KMS-11 (cell line): ENCODE measurements at regions not wholly inside any gene's neighbourhood (a gene's known extent, or its start where the extent isn't known, plus 50 kb on each side); places are given as distances from the start of the nearest gene placed in this dataset.

Source experiments
- H2AFZ ChIP-seq: fragments of 200-600 bp; sonication (generic); 2 replicates; pipeline ENCODE4 v1.6.1; 2016; ENCODE audit warnings: antibody characterized with exemption, mixed run types, low read depth
- H3K27ac ChIP-seq: fragments of 200-600 bp; sonication (generic); 2 replicates; pipeline ENCODE4 v1.6.1; 2016; ENCODE audit warnings: mild to moderate bottlenecking, mixed run types
- H3K27me3 ChIP-seq: fragments of 200-600 bp; sonication (generic); 2 replicates; pipeline ENCODE4 v1.6.1; 2017; ENCODE audit warnings: mild to moderate bottlenecking, low read depth, mixed run types, moderate library complexity; ENCODE audit not compliant: insufficient read depth
- H3K36me3 ChIP-seq: fragments of 200-600 bp; sonication (generic); 2 replicates; pipeline ENCODE4 v1.6.1; 2017; ENCODE audit warnings: mild to moderate bottlenecking, mixed run types; ENCODE audit not compliant: insufficient read depth
- H3K4me1 ChIP-seq: fragments of 200-600 bp; sonication (generic); 2 replicates; pipeline ENCODE4 v1.6.1; 2016; ENCODE audit warnings: mild to moderate bottlenecking, low read depth, mixed run types; ENCODE audit not compliant: poor library complexity, severe bottlenecking
- H3K4me2 ChIP-seq: fragments of 200-600 bp; sonication (generic); 2 replicates; pipeline ENCODE4 v1.7.0; 2016; ENCODE audit warnings: mild to moderate bottlenecking, mixed run types
- H3K4me3 ChIP-seq: fragments of 200-600 bp; sonication (generic); IDR thresholded peaks from 2 replicates; pipeline ENCODE4 v1.6.1; 2017; ENCODE audit warnings: low read depth, low read length, mixed read lengths; ENCODE audit not compliant: insufficient read depth
- H3K79me2 ChIP-seq: fragments of 200-600 bp; sonication (generic); 2 replicates; pipeline ENCODE4 v1.6.1; 2016; ENCODE audit warnings: low read depth, mixed run types; ENCODE audit not compliant: insufficient read depth
- H3K9ac ChIP-seq: fragments of 200-600 bp; sonication (generic); 2 replicates; pipeline ENCODE4 v1.6.1; 2016; ENCODE audit warnings: mild to moderate bottlenecking, mixed run types
- H4K20me1 ChIP-seq: fragments of 200-600 bp; sonication (generic); 2 replicates; pipeline ENCODE4 v1.6.1; 2016; ENCODE audit warnings: mild to moderate bottlenecking, mixed run types; ENCODE audit not compliant: insufficient read depth
- TF ChIP-seq, protein P1 (sequence below): fragments of 200-600 bp; sonication (generic); conservative IDR thresholded peaks from 2 replicates; pipeline ENCODE4 v1.6.1; 2017; ENCODE audit warnings: low read depth, mild to moderate bottlenecking, antibody characterized with exemption, low read length, moderate library complexity, mixed read lengths

GRCh38 chr3:148329481-148330235, 368.0 kb upstream of the AGTR1 start:
- no peak overlapping the region for H3K27ac ChIP-seq
- no peak overlapping the region for H3K9ac ChIP-seq
- H3K27me3 ChIP-seq, result no peaks in the 10 kb centered on the region
- no peak overlapping the region for H3K4me3 ChIP-seq
- no peaks in the 10 kb centered on the region for H3K4me1 ChIP-seq
- H3K36me3 ChIP-seq, result no peaks in the 10 kb centered on the region
- no peak overlapping the region for H3K4me2 ChIP-seq
- H3K79me2 ChIP-seq, result no peaks in the 10 kb centered on the region
- TF ChIP-seq, protein P1, sequence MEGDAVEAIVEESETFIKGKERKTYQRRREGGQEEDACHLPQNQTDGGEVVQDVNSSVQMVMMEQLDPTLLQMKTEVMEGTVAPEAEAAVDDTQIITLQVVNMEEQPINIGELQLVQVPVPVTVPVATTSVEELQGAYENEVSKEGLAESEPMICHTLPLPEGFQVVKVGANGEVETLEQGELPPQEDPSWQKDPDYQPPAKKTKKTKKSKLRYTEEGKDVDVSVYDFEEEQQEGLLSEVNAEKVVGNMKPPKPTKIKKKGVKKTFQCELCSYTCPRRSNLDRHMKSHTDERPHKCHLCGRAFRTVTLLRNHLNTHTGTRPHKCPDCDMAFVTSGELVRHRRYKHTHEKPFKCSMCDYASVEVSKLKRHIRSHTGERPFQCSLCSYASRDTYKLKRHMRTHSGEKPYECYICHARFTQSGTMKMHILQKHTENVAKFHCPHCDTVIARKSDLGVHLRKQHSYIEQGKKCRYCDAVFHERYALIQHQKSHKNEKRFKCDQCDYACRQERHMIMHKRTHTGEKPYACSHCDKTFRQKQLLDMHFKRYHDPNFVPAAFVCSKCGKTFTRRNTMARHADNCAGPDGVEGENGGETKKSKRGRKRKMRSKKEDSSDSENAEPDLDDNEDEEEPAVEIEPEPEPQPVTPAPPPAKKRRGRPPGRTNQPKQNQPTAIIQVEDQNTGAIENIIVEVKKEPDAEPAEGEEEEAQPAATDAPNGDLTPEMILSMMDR, result no peak
- H4K20me1 ChIP-seq, result no peaks in the 10 kb centered on the region
- H2AFZ ChIP-seq, result no peak overlapping the region

- Histone ChIP-seq H3K9ac (no peak overlapping the region), H3K27me3 (no peaks in the 10 kb centered on the region), H3K79me2 (no peaks in the 10 kb centered on the region), H4K20me1 (no peaks in the 10 kb centered on the region), H3K4me1 (no peaks in the 10 kb centered on the region), H3K4me3 (no peak overlapping the region), H3K36me3 (no peaks in the 10 kb centered on the region), H3K27ac (no peak overlapping the region), H2AFZ (no peak overlapping the region), H3K4me2 (no peak overlapping the region)
- TF ChIP-seq, protein P1, result no peak
Measured at GRCh38 chr3:148330542-148330941, 367.2 kb upstream of the AGTR1 start.

- Histone ChIP-seq H3K9ac (no peak overlapping the region), H3K27ac (no peak overlapping the region), H2AFZ (no peak overlapping the region), H3K4me1 (no peaks in the 10 kb centered on the region), H3K4me2 (no peak overlapping the region), H3K79me2 (no peaks in the 10 kb centered on the region), H4K20me1 (no peaks in the 10 kb centered on the region), H3K4me3 (no peak overlapping the region), H3K27me3 (no peaks in the 10 kb centered on the region), H3K36me3 (no peaks in the 10 kb centered on the region)
- TF ChIP-seq, protein P1, result no peak
Measured at GRCh38 chr3:148331081-148331846, 366.4 kb upstream of the AGTR1 start.

- H3K4me3 ChIP-seq, result no peak overlapping the region
- no peaks in the 10 kb centered on the region for H3K79me2 ChIP-seq
- no peak overlapping the region for H3K9ac ChIP-seq
- TF ChIP-seq, protein P1, result no peak
- no peaks in the 10 kb centered on the region for H3K27me3 ChIP-seq
- no peaks in the 10 kb centered on the region for H4K20me1 ChIP-seq
- H3K4me2 ChIP-seq, result no peak overlapping the region
- H3K4me1 ChIP-seq, result no peaks in the 10 kb centered on the region
- H2AFZ ChIP-seq, result no peak overlapping the region
- no peaks in the 10 kb centered on the region for H3K36me3 ChIP-seq
- no peak overlapping the region for H3K27ac ChIP-seq
Measured at GRCh38 chr3:148332509-148332908, 365.2 kb upstream of the AGTR1 start.
